H1 (cell line): ENCODE measurements at regions not wholly inside any gene's neighbourhood (a gene's known extent, or its start where the extent isn't known, plus 50 kb on each side); places are given as distances from the start of the nearest gene placed in this dataset.

ENCODE experiments used
- CTCF ChIA-PET: fragments of 300-600 bp; sonication (Branson Sonifier 250); formaldehyde crosslinking; loops from one replicate; lab custom pipeline; 2021; ENCODE audit not compliant: partially characterized antibody; lab: Charles Lee
- POLR2A ChIA-PET: fragments of 300-600 bp; sonication (Branson Sonifier 250); formaldehyde crosslinking; loops from one replicate; lab custom pipeline; 2021; ENCODE audit warnings: inconsistent platforms; ENCODE audit not compliant: partially characterized antibody; lab: Charles Lee
- DNase-seq, 2 experiments: peaks; one replicate each; pipeline versions ENCODE4 v3.0.0 to v3.0.0-alpha.2; 2010 to 2022; ENCODE audit warnings: low spot score in 2 of 2, low read depth in 1 of 2, mixed read lengths in 1 of 2
- FAIRE-seq: peaks from 2 replicates; lab custom pipeline; 2011; peaks lifted over from hg19 to GRCh38; lab: Jason Lieb, UNC
- H2AFZ ChIP-seq: 2 replicates; pipeline ENCODE4 v1.8.1; 2012; ENCODE audit warnings: low read length, inconsistent platforms
- H2AK5ac ChIP-seq: 2 replicates; pipeline ENCODE4 v1.6.1; 2013; ENCODE audit warnings: low read depth, low read length
- H2BK120ac ChIP-seq: replicated peaks from 2 replicates; pipeline ENCODE3; 2013; ENCODE audit warnings: low read depth, low read length, inconsistent platforms
- H2BK12ac ChIP-seq: 2 replicates; pipeline ENCODE4 v1.6.1; 2013; ENCODE audit warnings: low read depth, low read length
- H2BK15ac ChIP-seq: 2 replicates; pipeline ENCODE4 v1.6.1; 2013; ENCODE audit warnings: low read length
- H2BK20ac ChIP-seq: 2 replicates; pipeline ENCODE4 v1.6.1; 2013; ENCODE audit warnings: low read length
- H2BK5ac ChIP-seq: 2 replicates; pipeline ENCODE4 v1.6.1; 2013; ENCODE audit warnings: low read depth, low read length
- H3K14ac ChIP-seq: 2 replicates; pipeline ENCODE4 v1.6.1; 2013; ENCODE audit warnings: inconsistent platforms; ENCODE audit not compliant: insufficient read length
- H3K18ac ChIP-seq: 2 replicates; pipeline ENCODE4 v1.6.1; 2013; ENCODE audit warnings: low read length; ENCODE audit errors: extremely low read depth
- H3K23ac ChIP-seq: 2 replicates; pipeline ENCODE4 v1.6.1; 2013; ENCODE audit warnings: inconsistent platforms; ENCODE audit not compliant: insufficient read length
- H3K23me2 ChIP-seq: 2 replicates; pipeline ENCODE4 v1.6.1; 2013; ENCODE audit warnings: low read depth, low read length
- H3K27ac ChIP-seq: 2 replicates; pipeline ENCODE4 v1.6.1; 2011; ENCODE audit warnings: low read depth, low read length, inconsistent platforms
- H3K27me3 ChIP-seq, 4 experiments: replicated peaks in 1 of 4; 1 replicate in 1 of 4; 2 replicates in 3 of 4; pipeline versions ENCODE4 v1.6.1 to v1.8.1; 2011 to 2013; ENCODE audit warnings: low read length in 3 of 4, mild to moderate bottlenecking in 3 of 4, inconsistent platforms in 2 of 4, mixed read lengths in 2 of 4, moderate library complexity in 1 of 4; ENCODE audit not compliant: control insufficient read depth in 3 of 4, insufficient read depth in 3 of 4; ENCODE audit errors: extremely low read depth in 1 of 4
- H3K36me3 ChIP-seq, 4 experiments: 2 replicates each; pipeline versions ENCODE4 v1.6.1 to v1.8.1; 2011 to 2013; ENCODE audit warnings: mild to moderate bottlenecking in 4 of 4, low read length in 3 of 4, moderate library complexity in 2 of 4, control low read depth in 1 of 4, inconsistent platforms in 1 of 4; ENCODE audit not compliant: insufficient read depth in 4 of 4, control insufficient read depth in 2 of 4
- H3K4ac ChIP-seq: replicated peaks from 2 replicates; pipeline ENCODE3; 2013; ENCODE audit warnings: low read length, low read depth, mixed read lengths, inconsistent platforms; ENCODE audit not compliant: insufficient read length
- H3K4me1 ChIP-seq, 4 experiments: replicated peaks in 1 of 4; 1 replicate in 1 of 4; 2 replicates in 3 of 4; pipeline versions ENCODE4 v1.6.1 to v1.8.1; 2011 to 2013; ENCODE audit warnings: low read length in 3 of 4, inconsistent platforms in 2 of 4, mixed read lengths in 1 of 4; ENCODE audit not compliant: insufficient read depth in 4 of 4, control insufficient read depth in 3 of 4
- H3K4me2 ChIP-seq, 2 experiments: 2 replicates each; pipeline versions ENCODE4 v1.6.1 to v1.8.1; 2011 to 2013; ENCODE audit warnings: low read depth in 2 of 2, low read length in 2 of 2, control low read depth in 1 of 2, inconsistent platforms in 1 of 2, mild to moderate bottlenecking in 1 of 2; ENCODE audit not compliant: insufficient read depth in 1 of 2
- H3K4me3 ChIP-seq, 4 experiments: fragments of 200-600, 300-600 bp in 1 of 4; sonication (generic), shearing (Covaris generic), sonication (Bioruptor Twin) in 1 of 4; 2 replicates each; pipeline versions ENCODE4 v1.5.1 to v1.8.1; 2011 to 2016; ENCODE audit warnings: low read length in 4 of 4, low read depth in 3 of 4, control low read depth in 2 of 4, inconsistent platforms in 2 of 4, mild to moderate bottlenecking in 2 of 4, mixed read lengths in 1 of 4, moderate library complexity in 1 of 4; ENCODE audit not compliant: insufficient read depth in 2 of 4; ENCODE audit errors: extremely low read depth in 1 of 4
- H3K56ac ChIP-seq: replicated peaks from 2 replicates; pipeline ENCODE3; 2013; ENCODE audit warnings: low read depth, mild to moderate bottlenecking, mixed read lengths, low read length, inconsistent platforms; ENCODE audit not compliant: insufficient read length
- H3K79me1 ChIP-seq: 2 replicates; pipeline ENCODE4 v1.6.1; 2013; ENCODE audit warnings: low read depth, low read length, control low read depth
- H3K79me2 ChIP-seq, 2 experiments: 2 replicates each; pipeline versions ENCODE4 v1.6.1 to v1.8.1; 2012 to 2013; ENCODE audit warnings: low read length in 2 of 2, mild to moderate bottlenecking in 2 of 2, inconsistent platforms in 1 of 2; ENCODE audit not compliant: insufficient read depth in 2 of 2, control insufficient read depth in 1 of 2
- H3K9ac ChIP-seq, 4 experiments: replicated peaks in 1 of 4; 1 replicate in 1 of 4; 2 replicates in 3 of 4; pipeline versions ENCODE4 v1.6.1 to v1.8.1; 2011 to 2013; ENCODE audit warnings: low read depth in 3 of 4, low read length in 3 of 4, control low read depth in 2 of 4, mild to moderate bottlenecking in 2 of 4, moderate library complexity in 2 of 4, inconsistent platforms in 1 of 4; ENCODE audit errors: extremely low read depth in 1 of 4
- H3K9me3 ChIP-seq, 2 experiments: 2 replicates each; pipeline versions ENCODE4 v1.6.1 to v1.8.1; 2012 to 2013; ENCODE audit warnings: mild to moderate bottlenecking in 2 of 2, moderate library complexity in 2 of 2, control low read depth in 1 of 2, inconsistent platforms in 1 of 2, low read depth in 1 of 2, low read length in 1 of 2, mixed read lengths in 1 of 2; ENCODE audit not compliant: insufficient read depth in 2 of 2
- H4K20me1 ChIP-seq, 2 experiments: replicated peaks in 1 of 2; 2 replicates each; pipeline versions ENCODE3 to v1.8.1; 2011 to 2013; ENCODE audit warnings: inconsistent platforms in 2 of 2, low read length in 2 of 2, mild to moderate bottlenecking in 1 of 2; ENCODE audit not compliant: insufficient read depth in 2 of 2, control insufficient read depth in 1 of 2
- H4K5ac ChIP-seq: 2 replicates; pipeline ENCODE4 v1.6.1; 2013; ENCODE audit warnings: low read length, low read depth, mixed read lengths, inconsistent platforms; ENCODE audit not compliant: insufficient read length
- H4K8ac ChIP-seq: 2 replicates; pipeline ENCODE4 v1.8.0; 2013; ENCODE audit warnings: mild to moderate bottlenecking, moderate library complexity, low read length, inconsistent platforms; ENCODE audit not compliant: insufficient read depth; ENCODE audit errors: extremely low read depth
- H4K91ac ChIP-seq: replicated peaks from 2 replicates; pipeline ENCODE3; 2013; ENCODE audit warnings: low read length, mixed read lengths, inconsistent platforms; ENCODE audit not compliant: insufficient read length
- ASH2L ChIP-seq: fragments of 200-600, 300-600 bp; sonication (generic); IDR thresholded peaks from one replicate; pipeline ENCODE4 v1.7.1; 2017; ENCODE audit warnings: low read length
- CBX5 ChIP-seq: fragments of 300-800, 300-1000 bp; sonication (generic); IDR thresholded peaks from 2 replicates; pipeline ENCODE4 v1.7.1; 2016; ENCODE audit warnings: antibody characterized with exemption, low read length, low read depth
- CREB1 ChIP-seq: IDR thresholded peaks from 2 replicates; pipeline ENCODE4 v1.6.1; 2012; ENCODE audit warnings: inconsistent platforms
- KDM5A ChIP-seq: fragments of 200-600 bp; IDR thresholded peaks from 2 replicates; pipeline ENCODE4 v1.7.1; 2012; ENCODE audit warnings: mild to moderate bottlenecking, low read length, inconsistent platforms, mixed read lengths
- SIX5 ChIP-seq: IDR thresholded peaks from 2 replicates; pipeline ENCODE4 v1.6.1; 2011; ENCODE audit warnings: mild to moderate bottlenecking, low read depth, low read length
- WGBS, 2 experiments: shearing (Covaris generic) in 1 of 2; methylation state at CpG; one replicate each; pipeline versions ENCODE4 v1.1.6 to v1.1.7; 2013 to 2015; ENCODE audit warnings: low lambda C conversion rate in 2 of 2, mixed read lengths in 2 of 2, inconsistent platforms in 1 of 2, low coverage in 1 of 2, missing lambda C conversion rate in 1 of 2; ENCODE audit not compliant: insufficient replicate concordance in 2 of 2, insufficient coverage in 1 of 2, insufficient read length in 1 of 2; ENCODE audit errors: extremely low coverage in 1 of 2, missing lambda C conversion rate in 1 of 2; 5-methylcytosine and 5-hydroxymethylcytosine counted together
- TF ChIP-seq, protein P1 (sequence below): IDR thresholded peaks from 2 replicates; pipeline ENCODE4 v1.6.1; 2011; ENCODE audit warnings: low read depth, mild to moderate bottlenecking, low read length; ENCODE audit not compliant: insufficient read depth

DNA sequence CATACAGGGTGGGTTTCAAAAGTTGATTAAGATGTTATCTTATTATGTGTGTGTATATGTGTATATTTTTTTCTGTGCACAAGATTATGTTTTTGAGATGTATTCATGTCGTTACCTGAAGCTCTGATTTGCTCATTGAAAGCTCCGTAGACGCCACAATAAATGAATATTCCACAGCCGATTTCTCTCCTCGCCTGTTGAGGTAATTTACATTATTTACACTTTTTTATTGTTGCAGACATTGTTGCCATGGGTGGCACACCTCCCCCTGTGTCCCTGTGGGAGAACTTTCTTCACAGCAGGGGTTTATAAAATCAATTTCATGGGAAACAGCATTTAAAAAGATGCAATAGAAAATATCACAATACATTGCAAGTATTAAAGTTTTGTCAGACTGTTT is 100.6 kb downstream of the GLI2 start:
- no peak overlapping the region for H2BK15ac ChIP-seq
- H2BK120ac ChIP-seq: no peak overlapping the region
- no peak overlapping the region for H3K56ac ChIP-seq
- H3K4me2 ChIP-seq: no peak overlapping the region
- peaks cover 0 to 6% (median under 1%) of the 10 kb centered on the region in 4 experiments; a peak in 1 of 8 replicates for H3K36me3 ChIP-seq
- no peaks in the 10 kb centered on the region for H3K23me2 ChIP-seq
- H3K23ac ChIP-seq: no peak overlapping the region
- no peak for TF ChIP-seq SIX5
- TF ChIP-seq ASH2L: no peak
- TF ChIP-seq, protein P1, sequence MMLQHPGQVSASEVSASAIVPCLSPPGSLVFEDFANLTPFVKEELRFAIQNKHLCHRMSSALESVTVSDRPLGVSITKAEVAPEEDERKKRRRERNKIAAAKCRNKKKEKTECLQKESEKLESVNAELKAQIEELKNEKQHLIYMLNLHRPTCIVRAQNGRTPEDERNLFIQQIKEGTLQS: no peak
- no peak for TF ChIP-seq CREB1
- TF ChIP-seq KDM5A: no peak
- TF ChIP-seq CBX5: no peak
- H3K79me1 ChIP-seq: peaks cover 19% of the 10 kb centered on the region
- no peaks in the 10 kb centered on the region for H3K27me3 ChIP-seq
- DNase-seq: no peak
- H2BK5ac ChIP-seq: no peak overlapping the region
- ChIA-PET CTCF (interaction anchor here (1.2 to 4.3 kb wide), 3 partner anchors 12 to 39 kb away, joined by 3 to 20 read pairs (median 7); no protein-coding TSS in a partner anchor), POLR2A (interaction anchor here (0.6 kb wide), 1 partner anchor 34 kb away, joined by 3 read pairs; no protein-coding TSS in a partner anchor)
- H2AK5ac ChIP-seq: no peak overlapping the region
- H2BK20ac ChIP-seq: no peak overlapping the region
- H3K18ac ChIP-seq: no peak overlapping the region
- peaks cover 2 to 66% of the 10 kb centered on the region in 2 experiments; a peak in 3 of 4 replicates for H3K79me2 ChIP-seq
- H3K9ac ChIP-seq: no peak overlapping the region
- peaks cover 3 to 21% of the 10 kb centered on the region in 2 experiments for H4K20me1 ChIP-seq
- no peak overlapping the region for H4K91ac ChIP-seq
- H3K27ac ChIP-seq: no peak overlapping the region
- H2BK12ac ChIP-seq: no peak overlapping the region
- H3K9me3 ChIP-seq: peaks cover 0 to 2% of the 10 kb centered on the region in 2 experiments; a peak in 2 of 4 replicates
- FAIRE-seq: no peak
- H3K4me3 ChIP-seq: no peak overlapping the region
- H2AFZ ChIP-seq: no peak overlapping the region
- peaks cover 2 to 14% (median 8%) of the 10 kb centered on the region in 4 experiments; a peak in 5 of 7 replicates for H3K4me1 ChIP-seq
- H4K8ac ChIP-seq: no peak overlapping the region
- no peak overlapping the region for H4K5ac ChIP-seq
- no peak overlapping the region for H3K4ac ChIP-seq
- WGBS, 2 experiments: 79% methylated on average over 5 of the region's 5 CpGs; no CpG with 5 or more reads in 1 of the 2 experiments
- no peak overlapping the region for H3K14ac ChIP-seq
